Lower leg skin (tissue), 4 donors: ENCODE measurements at regions not wholly inside any gene's neighbourhood (a gene's known extent, or its start where the extent isn't known, plus 50 kb on each side); places are given as distances from the start of the nearest gene placed in this dataset.

Experiments
- DNase-seq, 2 donors: peaks; one replicate each; pipeline ENCODE4 v3.0.0-alpha.2; 2019; ENCODE audit warnings: low spot score in 2 of 2
- H3K4me3 ChIP-seq: fragments of 200-600 bp; sonication (generic); 2 replicates; pipeline ENCODE4 v1.5.1; 2017; ENCODE audit warnings: mild to moderate bottlenecking, low read depth; ENCODE audit not compliant: poor library complexity, severe bottlenecking
- POLR2A ChIP-seq, 2 donors: fragments of 450-650 bp; IDR thresholded peaks; one replicate each; pipeline ENCODE4 v1.6.1; 2016 to 2017; ENCODE audit warnings: antibody characterized with exemption in 2 of 2, mild to moderate bottlenecking in 1 of 2, moderate library complexity in 1 of 2
- WGBS, 2 donors: methylation state at CpG; one replicate each; pipeline ENCODE4 v1.1.5; 2018; 5-methylcytosine and 5-hydroxymethylcytosine counted together
- intact Hi-C: fragments of 100-400 bp; cut with DNase I; formaldehyde crosslinking; loops from one replicate; pipeline ENCODE4 v1.15.0; 2023; ENCODE audit warnings: low total_unique reads
- TF ChIP-seq, protein P1 (sequence below), 3 donors: fragments of 450-650 bp; IDR thresholded peaks; one replicate each; pipeline ENCODE4 v1.5.1; 2016; ENCODE audit warnings: antibody characterized with exemption in 3 of 3, mild to moderate bottlenecking in 3 of 3, moderate library complexity in 2 of 3

DNA sequence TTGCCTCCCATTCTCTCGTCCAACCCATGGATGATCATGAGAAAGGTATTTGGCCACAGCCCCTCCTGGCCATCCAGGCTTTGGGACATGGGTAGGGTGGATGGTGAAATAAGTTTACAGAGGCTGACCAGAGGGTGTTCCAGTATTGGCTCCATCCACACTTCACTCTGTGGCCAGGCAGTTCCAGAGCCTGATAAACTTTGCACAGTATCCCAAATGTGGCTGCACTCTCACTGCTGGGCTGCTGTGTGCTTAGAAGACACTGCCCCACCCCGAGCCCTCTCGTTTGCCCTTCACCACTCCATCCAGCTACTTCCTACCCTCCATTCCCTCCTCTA lies 72.0 kb upstream of the ZMIZ1 start:
- DNase-seq, result no peak
- no peak overlapping the region for H3K4me3 ChIP-seq
- TF ChIP-seq, protein P1, sequence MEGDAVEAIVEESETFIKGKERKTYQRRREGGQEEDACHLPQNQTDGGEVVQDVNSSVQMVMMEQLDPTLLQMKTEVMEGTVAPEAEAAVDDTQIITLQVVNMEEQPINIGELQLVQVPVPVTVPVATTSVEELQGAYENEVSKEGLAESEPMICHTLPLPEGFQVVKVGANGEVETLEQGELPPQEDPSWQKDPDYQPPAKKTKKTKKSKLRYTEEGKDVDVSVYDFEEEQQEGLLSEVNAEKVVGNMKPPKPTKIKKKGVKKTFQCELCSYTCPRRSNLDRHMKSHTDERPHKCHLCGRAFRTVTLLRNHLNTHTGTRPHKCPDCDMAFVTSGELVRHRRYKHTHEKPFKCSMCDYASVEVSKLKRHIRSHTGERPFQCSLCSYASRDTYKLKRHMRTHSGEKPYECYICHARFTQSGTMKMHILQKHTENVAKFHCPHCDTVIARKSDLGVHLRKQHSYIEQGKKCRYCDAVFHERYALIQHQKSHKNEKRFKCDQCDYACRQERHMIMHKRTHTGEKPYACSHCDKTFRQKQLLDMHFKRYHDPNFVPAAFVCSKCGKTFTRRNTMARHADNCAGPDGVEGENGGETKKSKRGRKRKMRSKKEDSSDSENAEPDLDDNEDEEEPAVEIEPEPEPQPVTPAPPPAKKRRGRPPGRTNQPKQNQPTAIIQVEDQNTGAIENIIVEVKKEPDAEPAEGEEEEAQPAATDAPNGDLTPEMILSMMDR (IDR thresholded peaks at IDR 0.05), result no peak
- no peak for TF ChIP-seq POLR2A (IDR thresholded peaks at IDR 0.05)
- 80 to 93% methylated on average over 3 of the region's 3 CpGs for WGBS, 2 donors
- intact Hi-C loops, result no loop called here

DNA sequence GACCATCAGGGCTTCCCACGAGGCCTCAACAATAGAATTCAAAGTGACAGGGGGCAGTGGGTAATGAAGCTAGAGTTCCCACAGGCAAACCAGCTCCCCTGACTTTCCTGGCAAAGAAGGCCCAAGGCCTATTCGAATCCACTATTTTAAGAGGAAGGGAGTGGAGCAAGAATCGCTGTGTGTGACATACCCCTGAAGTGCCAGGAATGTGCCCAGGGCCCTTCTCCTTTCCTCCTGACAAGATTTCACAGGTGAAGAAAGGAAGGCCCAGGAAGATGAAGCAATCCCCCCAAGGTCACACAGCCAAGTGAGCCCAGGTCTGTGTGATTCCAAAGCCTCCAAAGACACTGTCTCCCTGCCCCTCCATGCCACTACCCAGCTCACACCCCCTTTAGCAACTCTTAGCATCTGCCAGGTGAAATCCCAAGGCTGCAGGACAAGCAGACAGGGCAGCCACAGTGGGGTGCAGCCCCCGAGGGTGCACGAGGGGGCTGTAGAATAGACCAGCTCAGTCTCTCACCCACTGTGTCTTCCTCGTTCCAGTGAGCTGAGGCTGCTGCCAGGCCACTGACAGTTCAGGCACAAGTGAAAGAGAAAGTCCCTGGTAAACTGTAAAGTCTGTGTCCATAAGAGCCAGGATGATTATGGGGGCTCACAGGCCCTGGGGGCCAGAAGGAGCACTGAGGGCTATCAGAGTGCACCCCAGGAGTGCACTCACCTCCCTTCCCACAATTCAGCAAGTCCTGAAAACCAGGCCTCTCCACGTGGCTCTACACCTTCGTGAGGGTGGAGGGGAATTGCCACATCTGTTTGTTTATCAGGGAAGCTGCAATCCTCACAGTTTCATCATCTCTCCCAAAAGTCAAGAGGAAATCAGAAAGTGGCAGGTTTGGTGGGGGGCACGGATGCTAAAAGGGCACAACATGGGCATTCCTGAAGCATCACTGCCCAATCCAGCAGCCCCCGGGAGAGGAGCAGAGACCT lies 70.8 kb upstream of the ZMIZ1 start:
- H3K4me3 ChIP-seq, result no peak overlapping the region
- TF ChIP-seq POLR2A (IDR thresholded peaks at IDR 0.05), result no peak
- TF ChIP-seq, protein P1 (IDR thresholded peaks at IDR 0.05), result no peak
- DNase-seq, result no peak
- 65 to 76% methylated on average over 10 of the region's 10 CpGs for WGBS, 2 donors
- intact Hi-C loops, result no loop called here

DNA sequence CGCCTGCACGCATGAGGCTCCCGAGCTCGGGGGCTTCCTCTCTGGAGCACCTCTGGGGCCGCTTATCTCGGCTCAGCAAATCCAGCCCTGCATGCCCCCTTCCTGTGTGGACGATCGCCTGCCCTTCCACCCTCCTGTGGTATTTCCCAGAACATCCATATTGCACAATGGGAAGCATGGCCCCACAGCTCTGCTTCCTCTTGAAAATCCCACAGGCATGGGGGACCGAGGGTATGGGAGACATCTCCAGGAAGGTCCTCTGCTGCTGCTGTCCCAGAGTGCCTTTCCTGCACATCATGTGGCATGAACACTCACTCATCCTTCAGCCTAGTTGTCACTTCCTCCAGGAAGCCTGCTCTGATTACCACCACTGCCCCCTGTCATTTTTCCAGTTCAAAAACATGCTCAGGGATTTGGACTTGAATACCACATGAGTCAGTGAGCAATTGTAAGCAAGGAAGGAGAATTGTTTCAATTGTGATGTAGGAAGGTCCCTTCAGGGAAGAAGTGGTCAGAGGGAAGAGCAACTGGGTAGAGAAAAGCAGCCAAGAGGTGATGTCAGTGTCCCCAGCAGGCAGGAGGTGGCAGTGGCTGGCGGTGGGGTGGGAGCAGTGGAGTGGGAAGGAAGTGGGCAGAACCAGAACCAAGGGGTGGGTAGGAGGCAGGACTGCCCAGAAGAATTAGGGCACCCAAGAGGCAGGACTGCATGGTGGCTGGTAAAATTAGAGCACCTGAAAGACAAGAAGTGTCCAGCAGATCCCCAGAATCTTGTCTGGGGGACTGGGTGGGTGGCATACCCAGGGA lies 67.5 kb upstream of the ZMIZ1 start:
- no peak for DNase-seq
- WGBS, 2 donors, result 69 to 84% methylated on average over 10 of the region's 10 CpGs
- intact Hi-C loops, result no loop called here
- TF ChIP-seq, protein P1 (IDR thresholded peaks at IDR 0.05), result no peak
- TF ChIP-seq POLR2A (IDR thresholded peaks at IDR 0.05), result no peak
- H3K4me3 ChIP-seq, result no peak overlapping the region

DNA sequence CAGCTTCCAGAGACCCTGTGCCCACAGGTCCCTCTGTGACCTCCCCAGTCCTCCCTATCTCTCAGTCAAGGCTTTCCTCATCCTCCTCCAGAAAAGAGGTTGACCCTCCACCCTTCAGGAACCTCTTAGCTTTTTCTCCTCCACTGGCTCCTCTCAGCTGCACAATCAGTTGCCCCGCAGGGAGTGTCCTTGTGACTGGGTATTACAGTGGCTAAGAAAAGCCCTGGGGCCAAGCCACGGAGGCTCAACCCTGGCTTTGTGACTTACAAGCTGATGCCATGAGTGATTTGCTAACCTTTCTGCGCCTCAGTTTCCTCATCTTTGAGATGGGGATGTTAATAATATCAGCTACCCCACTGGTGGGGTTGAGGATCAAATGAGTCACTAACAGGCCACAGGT lies 66.4 kb upstream of the ZMIZ1 start:
- DNase-seq, result no peak
- no peak for TF ChIP-seq POLR2A (IDR thresholded peaks at IDR 0.05)
- TF ChIP-seq, protein P1 (IDR thresholded peaks at IDR 0.05), result no peak
- intact Hi-C loops, result no loop called here
- H3K4me3 ChIP-seq, result no peak overlapping the region
- WGBS, 2 donors, result 88% methylated on average over 3 of the region's 3 CpGs

DNA sequence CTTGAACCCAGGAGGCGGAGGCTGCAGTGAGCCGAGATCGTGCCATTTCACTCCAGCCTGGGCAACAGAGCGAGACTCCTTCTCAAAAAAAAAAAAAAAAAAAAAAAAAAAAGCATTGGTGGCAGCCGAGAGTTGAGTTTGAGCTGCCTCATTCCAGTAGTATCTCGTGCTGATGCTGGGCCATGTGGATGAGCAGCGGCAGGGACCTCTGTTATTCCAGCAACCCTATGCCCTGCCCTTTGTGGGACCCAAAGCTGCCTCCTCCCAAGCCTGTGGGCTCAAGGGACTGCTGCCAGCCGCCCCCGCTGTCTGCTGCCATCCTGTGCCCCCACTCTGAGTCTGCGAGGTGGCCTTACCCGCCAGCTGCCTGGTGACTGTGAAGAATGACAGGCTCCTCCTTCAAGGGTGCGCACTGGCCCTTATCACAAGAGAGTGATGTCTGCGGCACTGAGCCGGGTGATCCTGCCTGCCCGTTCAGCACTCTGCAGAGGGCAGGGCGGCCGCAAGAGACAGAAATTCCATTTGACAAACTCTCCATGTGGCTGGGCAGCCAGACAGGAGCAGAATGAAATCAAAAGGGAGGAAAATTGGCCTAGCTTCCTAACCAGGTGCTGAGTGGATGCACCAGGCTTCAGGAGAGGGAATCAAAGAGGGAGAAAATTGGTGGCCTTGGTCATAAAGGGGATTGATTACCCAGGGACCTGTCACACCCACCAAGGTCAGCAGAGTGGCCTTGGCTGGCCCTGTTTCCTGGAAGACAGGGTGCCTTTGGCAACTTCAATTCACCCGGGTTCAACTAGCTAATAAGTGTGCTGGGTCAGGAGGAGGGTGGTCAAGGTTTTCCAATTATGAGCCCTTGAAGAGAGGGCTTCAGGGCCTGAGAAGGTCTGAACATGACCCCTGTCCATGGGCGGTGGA lies 65.3 kb upstream of the ZMIZ1 start:
- H3K4me3 ChIP-seq, result no peak overlapping the region
- 89 to 92% methylated on average over 19 of the region's 19 CpGs for WGBS, 2 donors
- DNase-seq, result no peak
- TF ChIP-seq, protein P1 (IDR thresholded peaks at IDR 0.05), result no peak
- no peak for TF ChIP-seq POLR2A (IDR thresholded peaks at IDR 0.05)
- intact Hi-C loops, result no loop called here
